ENCODE measurements at regions not wholly inside any gene's neighbourhood (a gene's known extent, or its start where the extent isn't known, plus 50 kb on each side); places are given as distances from the start of the nearest gene placed in this dataset.
"Not testable (repeated sequence)": the region's sequence is repeated elsewhere in the genome, so short reads cannot be mapped to it uniquely, and the experiment has no call there.

DNA sequence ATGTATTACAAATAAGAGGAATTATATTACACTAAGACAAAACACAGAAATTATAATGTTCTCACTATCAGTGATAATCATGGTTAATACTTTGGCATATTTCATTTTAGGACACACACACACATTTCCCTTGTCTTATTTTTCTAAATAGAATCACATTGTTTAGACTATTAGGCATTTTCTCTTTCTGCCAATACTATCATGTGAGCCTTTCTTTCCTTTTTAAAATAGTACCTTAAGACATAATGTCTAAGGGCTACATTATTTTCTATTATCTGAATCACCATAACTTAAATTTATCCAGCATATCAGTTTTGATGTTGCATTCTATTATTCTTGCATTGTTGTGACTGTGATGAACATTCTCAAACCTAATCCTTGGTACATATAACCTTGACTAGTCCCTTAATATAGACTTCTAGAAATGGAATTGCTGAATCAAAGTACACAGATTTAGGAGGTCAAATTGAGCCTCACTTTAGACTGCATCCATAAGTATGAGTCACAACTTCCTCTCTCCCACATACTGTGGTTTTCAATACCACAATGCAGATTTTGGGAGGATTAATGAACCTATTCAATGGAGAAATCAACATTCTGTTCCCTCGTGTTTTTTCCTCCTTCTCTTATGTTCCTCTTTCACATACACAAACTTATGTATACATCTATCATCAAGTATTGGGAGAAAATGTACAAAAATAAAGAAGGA is 212.6 kb downstream of the MOXD1 start:
- Histone ChIP-seq H3K4me1 (ENCODE audit: control insufficient read depth in 1 of 2, low read depth in 2 of 2) (peaks cover 22 to 47% of the 10 kb centered on the region in 2 donors), H3K27me3 (replicated peaks; ENCODE audit: insufficient read depth) (no peaks in the 10 kb centered on the region), H3K9me3 (no peaks in the 10 kb centered on the region), H3K4me3 (no peak overlapping the region), H3K27ac (peak overlapping the region; percentile 31 to 69), H3K36me3 (no peaks in the 10 kb centered on the region)
- no peak for DNase-seq (ENCODE audit: low spot score)
- ATAC-seq (ENCODE audit: insufficient number of reproducible peaks, low FRiP score, low read depth) = no peak
- TF ChIP-seq, protein P1, sequence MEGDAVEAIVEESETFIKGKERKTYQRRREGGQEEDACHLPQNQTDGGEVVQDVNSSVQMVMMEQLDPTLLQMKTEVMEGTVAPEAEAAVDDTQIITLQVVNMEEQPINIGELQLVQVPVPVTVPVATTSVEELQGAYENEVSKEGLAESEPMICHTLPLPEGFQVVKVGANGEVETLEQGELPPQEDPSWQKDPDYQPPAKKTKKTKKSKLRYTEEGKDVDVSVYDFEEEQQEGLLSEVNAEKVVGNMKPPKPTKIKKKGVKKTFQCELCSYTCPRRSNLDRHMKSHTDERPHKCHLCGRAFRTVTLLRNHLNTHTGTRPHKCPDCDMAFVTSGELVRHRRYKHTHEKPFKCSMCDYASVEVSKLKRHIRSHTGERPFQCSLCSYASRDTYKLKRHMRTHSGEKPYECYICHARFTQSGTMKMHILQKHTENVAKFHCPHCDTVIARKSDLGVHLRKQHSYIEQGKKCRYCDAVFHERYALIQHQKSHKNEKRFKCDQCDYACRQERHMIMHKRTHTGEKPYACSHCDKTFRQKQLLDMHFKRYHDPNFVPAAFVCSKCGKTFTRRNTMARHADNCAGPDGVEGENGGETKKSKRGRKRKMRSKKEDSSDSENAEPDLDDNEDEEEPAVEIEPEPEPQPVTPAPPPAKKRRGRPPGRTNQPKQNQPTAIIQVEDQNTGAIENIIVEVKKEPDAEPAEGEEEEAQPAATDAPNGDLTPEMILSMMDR (IDR thresholded peaks at IDR 0.05) = no peak

- Histone ChIP-seq H3K27ac (no peak overlapping the region), H3K4me1 (ENCODE audit: control insufficient read depth in 1 of 2, low read depth in 2 of 2) (peaks cover 22 to 42% of the 10 kb centered on the region in 2 donors), H3K27me3 (replicated peaks; ENCODE audit: insufficient read depth) (no peaks in the 10 kb centered on the region), H3K4me3 (no peak overlapping the region), H3K9me3 (no peaks in the 10 kb centered on the region), H3K36me3 (no peaks in the 10 kb centered on the region)
- DNase-seq (ENCODE audit: low spot score) (no peak), ATAC-seq (ENCODE audit: insufficient number of reproducible peaks, low FRiP score, low read depth) (no peak)
- TF ChIP-seq, protein P1 (IDR thresholded peaks at IDR 0.05) = no peak
Measured at GRCh38 chr6:132187816-132188215, 213.5 kb downstream of the MOXD1 start.

DNA sequence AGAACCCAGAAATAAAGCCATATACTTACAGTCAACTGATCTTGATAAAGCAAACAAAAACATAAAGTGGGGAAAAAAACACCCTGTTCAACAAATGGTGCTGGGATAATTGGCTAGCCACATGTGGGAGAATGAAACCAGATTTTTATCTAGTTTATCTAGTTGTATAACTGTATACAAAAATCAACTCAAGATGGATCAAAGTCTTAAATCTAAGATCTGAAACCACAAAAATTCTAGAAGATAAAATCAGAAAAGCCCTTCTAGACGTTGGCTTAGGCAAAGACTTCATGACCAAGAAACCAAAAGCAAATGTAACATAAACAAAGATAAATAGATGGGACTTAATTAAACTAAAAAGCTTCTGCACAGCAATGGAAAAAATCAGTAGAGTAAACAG is 216.3 kb downstream of the MOXD1 start:
- H3K27me3 ChIP-seq (replicated peaks; ENCODE audit: insufficient read depth); H3K4me3 ChIP-seq; ATAC-seq (ENCODE audit: insufficient number of reproducible peaks, low FRiP score, low read depth): not testable (repeated sequence)

DNA sequence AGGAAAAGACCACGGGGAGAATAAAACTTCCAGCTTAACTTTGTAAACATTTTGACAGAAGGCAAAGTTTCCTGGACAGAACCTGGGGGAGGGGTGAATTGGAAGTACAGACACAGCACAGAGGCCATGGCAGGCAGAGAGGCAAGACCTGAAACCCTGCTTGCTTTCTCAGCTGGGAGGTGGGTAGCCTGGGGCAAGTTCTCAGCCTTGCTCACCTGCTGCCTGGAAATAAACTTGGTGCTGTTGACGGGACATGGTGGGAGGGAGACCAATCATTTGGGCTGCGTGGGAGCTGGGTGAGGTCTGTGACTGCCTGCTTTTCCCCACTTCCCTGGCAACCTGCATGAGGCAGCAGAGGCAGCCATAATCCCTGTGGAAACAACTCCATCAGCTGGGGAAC is 221.3 kb downstream of the MOXD1 start:
- DNase-seq (ENCODE audit: low spot score) = no peak
- Histone ChIP-seq H3K27me3 (replicated peaks; ENCODE audit: insufficient read depth) (no peaks in the 10 kb centered on the region), H3K36me3 (no peaks in the 10 kb centered on the region), H3K9me3 (no peaks in the 10 kb centered on the region), H3K4me3 (no peak overlapping the region), H3K4me1 (ENCODE audit: control insufficient read depth in 1 of 2, low read depth in 2 of 2) (no peaks in the 10 kb centered on the region), H3K27ac (no peak overlapping the region)
- TF ChIP-seq, protein P1 (IDR thresholded peaks at IDR 0.05) = no peak
- no peak for ATAC-seq (ENCODE audit: insufficient number of reproducible peaks, low FRiP score, low read depth)

More for the DNA sequence above, 216.3 kb downstream of the MOXD1 start:
- not testable (repeated sequence) for DNase-seq (ENCODE audit: low spot score); H3K36me3 ChIP-seq; H3K9me3 ChIP-seq; H3K27ac ChIP-seq
- peaks cover 8 to 14% of the 10 kb centered on the region in 2 donors for H3K4me1 ChIP-seq (ENCODE audit: control insufficient read depth in 1 of 2, low read depth in 2 of 2)

DNA sequence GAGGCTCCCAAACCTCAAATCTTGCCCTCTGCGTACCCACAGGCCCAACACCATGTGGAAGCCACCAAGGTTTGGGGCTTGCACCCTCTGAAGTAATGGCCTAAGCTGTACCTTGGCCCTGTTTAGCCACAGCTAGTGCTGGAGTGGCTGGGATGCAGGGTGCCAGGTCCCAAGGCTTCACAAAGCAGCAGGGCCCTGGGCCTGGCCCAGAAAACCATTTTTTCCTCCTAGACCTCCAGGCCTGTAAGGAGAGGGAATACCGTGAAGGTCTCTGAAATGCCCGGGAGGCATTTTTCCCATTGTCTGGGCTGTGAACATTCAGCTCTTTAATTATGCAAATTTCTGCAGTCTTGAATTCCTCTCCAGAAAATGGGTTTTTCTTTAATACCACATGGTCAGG is 223.7 kb upstream of the CCN2 start:
- ATAC-seq (ENCODE audit: insufficient number of reproducible peaks, low FRiP score, low read depth) = no peak
- H3K9me3 ChIP-seq = no peaks in the 10 kb centered on the region

More for the DNA sequence above, 223.7 kb upstream of the CCN2 start:
- H3K27me3 ChIP-seq (replicated peaks; ENCODE audit: insufficient read depth) = no peaks in the 10 kb centered on the region
- TF ChIP-seq, protein P1 (IDR thresholded peaks at IDR 0.05) = no peak
- H3K4me3 ChIP-seq = no peak overlapping the region
- H3K27ac ChIP-seq = no peak overlapping the region
- H3K4me1 ChIP-seq (ENCODE audit: control insufficient read depth in 1 of 2, low read depth in 2 of 2) = no peaks in the 10 kb centered on the region
- DNase-seq (ENCODE audit: low spot score) = no peak
- no peaks in the 10 kb centered on the region for H3K36me3 ChIP-seq

All from thoracic aorta (tissue), 2 donors.